OCI-LY7 (cell line): ENCODE measurements at regions not wholly inside any gene's neighbourhood (a gene's known extent, or its start where the extent isn't known, plus 50 kb on each side); places are given as distances from the start of the nearest gene placed in this dataset.

Experiments used
- BruUV-seq: library from RNA; stranded (reverse); fragments of 400-500 nt; replicated peaks from 2 replicates; lab custom pipeline; 2021; lab: Mats Ljungman, UMichigan
- CTCF ChIA-PET: fragments of 300-600 bp; sonication (Branson Sonifier 250); formaldehyde crosslinking; loops from one replicate; lab custom pipeline; 2022; ENCODE audit warnings: antibody characterized with exemption; ENCODE audit not compliant: unreplicated experiment; lab: Charles Lee
- POLR2A ChIA-PET: fragments of 300-600 bp; sonication (Branson Sonifier 250); formaldehyde crosslinking; loops from one replicate; lab custom pipeline; 2022; ENCODE audit warnings: antibody characterized with exemption; lab: Charles Lee
- DNase-seq: peaks from one replicate; pipeline ENCODE4 v3.0.0-alpha.2; 2015; ENCODE audit warnings: low spot score
- H2AFZ ChIP-seq: fragments of 200-600 bp; sonication (generic), shearing (Covaris generic); 2 replicates; pipeline ENCODE4 v1.6.1; 2014; ENCODE audit warnings: mild to moderate bottlenecking, antibody characterized with exemption, low read length, moderate library complexity
- H3K27ac ChIP-seq: fragments of 200-600 bp; sonication (generic); 2 replicates; pipeline ENCODE4 v1.5.1; 2014; ENCODE audit warnings: mixed run types, low read depth, mild to moderate bottlenecking, moderate library complexity, low read length, inconsistent platforms; ENCODE audit not compliant: poor library complexity, severe bottlenecking
- H3K36me3 ChIP-seq: fragments of 200-600 bp; sonication (generic); 2 replicates; pipeline ENCODE4 v1.6.1; 2014; ENCODE audit warnings: mild to moderate bottlenecking, antibody characterized with exemption, low read length, moderate library complexity, mixed read lengths; ENCODE audit not compliant: insufficient read depth
- H3K4me1 ChIP-seq: fragments of 200-600 bp; sonication (generic); 2 replicates; pipeline ENCODE4 v1.5.1; 2014; ENCODE audit warnings: mild to moderate bottlenecking, low read length; ENCODE audit not compliant: insufficient read depth, poor library complexity, severe bottlenecking
- H3K4me2 ChIP-seq: fragments of 200-600 bp; sonication (generic); 2 replicates; pipeline ENCODE4 v1.6.1; 2014; ENCODE audit warnings: mild to moderate bottlenecking, low read length
- H3K4me3 ChIP-seq: fragments of 200-600 bp; sonication (generic); 2 replicates; pipeline ENCODE4 v1.5.1; 2014; ENCODE audit warnings: mild to moderate bottlenecking, low read depth, low read length; ENCODE audit not compliant: poor library complexity, severe bottlenecking
- H3K79me2 ChIP-seq: fragments of 200-600 bp; sonication (generic); 2 replicates; pipeline ENCODE4 v1.6.1; 2016; ENCODE audit warnings: low read depth, mild to moderate bottlenecking, low read length, moderate library complexity, mixed read lengths; ENCODE audit not compliant: insufficient read depth
- H3K9me2 ChIP-seq: fragments of 200-600 bp; sonication (generic); 2 replicates; pipeline ENCODE4 v1.6.1; 2016; ENCODE audit warnings: mild to moderate bottlenecking, low read length, mixed read lengths; ENCODE audit not compliant: insufficient read depth
- H3K9me3 ChIP-seq: fragments of 200-600 bp; sonication (generic); 2 replicates; pipeline ENCODE4 v1.6.1; 2014; ENCODE audit warnings: mild to moderate bottlenecking, mixed run types, low read length, mixed read lengths
- H4K20me1 ChIP-seq: fragments of 200-600 bp; sonication (generic); 2 replicates; pipeline ENCODE4 v1.6.1; 2014; ENCODE audit warnings: mild to moderate bottlenecking, antibody characterized with exemption, low read length, moderate library complexity, mixed read lengths; ENCODE audit not compliant: insufficient read depth
- CTCF ChIP-seq: fragments of 200-600 bp; sonication (generic); conservative IDR thresholded peaks from 2 replicates; pipeline ENCODE4 v1.5.1; 2014; ENCODE audit warnings: mild to moderate bottlenecking, antibody characterized with exemption, low read length, moderate library complexity, mixed read lengths
- EZH2phosphoT487 ChIP-seq: fragments of 200-600 bp; sonication (generic); IDR thresholded peaks from 2 replicates; pipeline ENCODE4 v1.6.1; 2018; ENCODE audit warnings: low read depth, borderline replicate concordance, mild to moderate bottlenecking, mixed run types, antibody characterized with exemption, low read length, moderate library complexity, mixed read lengths
- intact Hi-C: fragments of 100-400 bp; cut with micrococcal nuclease; formaldehyde crosslinking; loops from one replicate; pipeline ENCODE4 v1.10.0; 2022; ENCODE audit not compliant: unreplicated experiment

- no peaks in the 10 kb centered on the region for H3K36me3 ChIP-seq
- no peaks in the 10 kb centered on the region for H3K79me2 ChIP-seq
- H3K4me1 ChIP-seq, result no peaks in the 10 kb centered on the region
- no peak for DNase-seq
- CTCF ChIA-PET, result no interaction called here
- H3K4me2 ChIP-seq, result no peak overlapping the region
- intact Hi-C loops, result no loop called here
- H4K20me1 ChIP-seq, result no peaks in the 10 kb centered on the region
- no peaks in the 10 kb centered on the region for H3K9me2 ChIP-seq
- H3K27ac ChIP-seq, result no peak overlapping the region
- POLR2A ChIA-PET, result no interaction called here
- 0 out of 2 replicates have a peak, but pooled peaks cover 4% of the 10 kb centered on the region for H3K9me3 ChIP-seq
- no peak overlapping the region for H3K4me3 ChIP-seq
- BruUV-seq, result no TSS peak
- TF ChIP-seq CTCF (no peak), EZH2phosphoT487 (no peak)
- no peak overlapping the region for H2AFZ ChIP-seq
Observed at GRCh38 chr7:98761225-98761624, 108.6 kb downstream of the TMEM130 start.

- no peak for DNase-seq
- TF ChIP-seq CTCF, result no peak
- no peak for TF ChIP-seq EZH2phosphoT487
- BruUV-seq, result no TSS peak
- H3K36me3 ChIP-seq, result no peaks in the 10 kb centered on the region
- no peaks in the 10 kb centered on the region for H3K9me2 ChIP-seq
- H3K9me3 ChIP-seq, result 0 out of 2 replicates have a peak, but pooled peaks cover 4% of the 10 kb centered on the region
- no peak overlapping the region for H3K4me3 ChIP-seq
- ChIA-PET POLR2A (interaction anchor here (0.6 to 0.7 kb wide), 2 partner anchors 166 to 461 kb away, joined by 4 to 6 read pairs; no protein-coding TSS in a partner anchor), CTCF (no interaction called here)
- no peak overlapping the region for H3K4me2 ChIP-seq
- H3K79me2 ChIP-seq, result no peaks in the 10 kb centered on the region
- intact Hi-C loops, result no loop called here
- H2AFZ ChIP-seq, result no peak overlapping the region
- H3K4me1 ChIP-seq, result no peaks in the 10 kb centered on the region
- no peak overlapping the region for H3K27ac ChIP-seq
- H4K20me1 ChIP-seq, result no peaks in the 10 kb centered on the region
Observed at GRCh38 chr7:98762620-98763019, 107.2 kb downstream of the TMEM130 start.

- BruUV-seq, result no TSS peak
- Histone ChIP-seq H3K79me2 (no peaks in the 10 kb centered on the region), H3K36me3 (no peaks in the 10 kb centered on the region), H3K4me3 (no peak overlapping the region), H2AFZ (no peak overlapping the region), H4K20me1 (no peaks in the 10 kb centered on the region), H3K4me2 (no peak overlapping the region), H3K27ac (no peak overlapping the region), H3K9me2 (no peaks in the 10 kb centered on the region), H3K4me1 (no peaks in the 10 kb centered on the region), H3K9me3 (0 out of 2 replicates have a peak, but pooled peaks cover 4% of the 10 kb centered on the region)
- TF ChIP-seq EZH2phosphoT487 (no peak), CTCF (no peak)
- CTCF ChIA-PET, result interaction anchor here (0.6 kb wide), 1 partner anchor 274 kb away, joined by 3 read pairs; no protein-coding TSS in a partner anchor
- intact Hi-C loops, result no loop called here
- POLR2A ChIA-PET, result interaction anchor here (0.6 kb wide), 2 partner anchors 123 to 165 kb away, joined by 3 to 6 read pairs; no protein-coding TSS in a partner anchor
- no peak for DNase-seq
Observed at GRCh38 chr7:98763441-98763840, 106.4 kb downstream of the TMEM130 start.
